ENCODE measurements at regions not wholly inside any gene's neighbourhood (a gene's known extent, or its start where the extent isn't known, plus 50 kb on each side); places are given as distances from the start of the nearest gene placed in this dataset.
"Not testable (repeated sequence)": the region's sequence is repeated elsewhere in the genome, so short reads cannot be mapped to it uniquely, and the experiment has no call there.

DNA sequence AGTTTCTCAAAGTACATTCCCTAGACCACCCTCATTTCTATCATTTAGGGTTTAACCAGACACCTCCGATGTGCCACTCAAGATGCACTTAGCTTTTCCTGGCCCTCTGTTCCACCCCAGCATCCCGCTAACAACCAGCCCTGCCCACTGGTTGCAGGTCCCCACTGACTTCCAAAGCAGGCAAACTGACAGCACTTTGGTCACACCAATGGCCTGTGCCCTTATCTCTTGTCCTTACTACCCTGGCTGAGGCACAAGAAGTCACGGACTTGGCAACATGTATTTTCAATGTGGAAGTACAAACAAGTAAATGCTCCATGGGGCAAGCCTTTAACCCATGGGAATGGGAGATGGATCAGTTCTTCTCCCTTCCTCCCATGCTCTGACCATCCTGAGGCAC, 357.1 kb downstream of the OMA1 start:
- H3K9me3 ChIP-seq (ENCODE audit: control insufficient read depth, insufficient read depth, low read depth, low read length) = no peaks in the 10 kb centered on the region
- H3K27ac ChIP-seq (ENCODE audit: insufficient read depth, low read length) = no peak overlapping the region
- H3K9ac ChIP-seq (ENCODE audit: insufficient read depth, low read length) = no peak overlapping the region
- no peaks in the 10 kb centered on the region for H3K36me3 ChIP-seq (ENCODE audit: control insufficient read depth, insufficient read depth, low read length)
- H3K4me2 ChIP-seq (ENCODE audit: extremely low read depth, insufficient read depth, low read length) = no peak overlapping the region
- H3K79me2 ChIP-seq (ENCODE audit: control insufficient read depth, insufficient read depth, low read length) = no peaks in the 10 kb centered on the region
- H3K4me1 ChIP-seq (ENCODE audit: control insufficient read depth, extremely low read depth, insufficient read depth, low read length) = no peaks in the 10 kb centered on the region
- H2AFZ ChIP-seq (ENCODE audit: low read length) = no peak overlapping the region
- H3K4me3 ChIP-seq (replicated peaks in 1 of 4; ENCODE audit: control extremely low read depth in 1 of 4, insufficient read depth in 1 of 4, low read depth in 3 of 4, low read length in 4 of 4) = no peak overlapping the region
- DNase-seq (ENCODE audit: low read depth in 2 of 2) = no peak
- TF ChIP-seq EZH2 (IDR thresholded peaks at IDR 0.05; ENCODE audit: low read length, missing control alignments) = no peak
- TF ChIP-seq, protein P1, sequence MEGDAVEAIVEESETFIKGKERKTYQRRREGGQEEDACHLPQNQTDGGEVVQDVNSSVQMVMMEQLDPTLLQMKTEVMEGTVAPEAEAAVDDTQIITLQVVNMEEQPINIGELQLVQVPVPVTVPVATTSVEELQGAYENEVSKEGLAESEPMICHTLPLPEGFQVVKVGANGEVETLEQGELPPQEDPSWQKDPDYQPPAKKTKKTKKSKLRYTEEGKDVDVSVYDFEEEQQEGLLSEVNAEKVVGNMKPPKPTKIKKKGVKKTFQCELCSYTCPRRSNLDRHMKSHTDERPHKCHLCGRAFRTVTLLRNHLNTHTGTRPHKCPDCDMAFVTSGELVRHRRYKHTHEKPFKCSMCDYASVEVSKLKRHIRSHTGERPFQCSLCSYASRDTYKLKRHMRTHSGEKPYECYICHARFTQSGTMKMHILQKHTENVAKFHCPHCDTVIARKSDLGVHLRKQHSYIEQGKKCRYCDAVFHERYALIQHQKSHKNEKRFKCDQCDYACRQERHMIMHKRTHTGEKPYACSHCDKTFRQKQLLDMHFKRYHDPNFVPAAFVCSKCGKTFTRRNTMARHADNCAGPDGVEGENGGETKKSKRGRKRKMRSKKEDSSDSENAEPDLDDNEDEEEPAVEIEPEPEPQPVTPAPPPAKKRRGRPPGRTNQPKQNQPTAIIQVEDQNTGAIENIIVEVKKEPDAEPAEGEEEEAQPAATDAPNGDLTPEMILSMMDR (conservative IDR thresholded peaks at IDR 0.05 in 1 of 2, IDR thresholded peaks at IDR 0.05 in 1 of 2; ENCODE audit: low read depth in 1 of 2, low read length in 2 of 2) = no peak
- no peaks in the 10 kb centered on the region for H3K27me3 ChIP-seq (ENCODE audit: control insufficient read depth, insufficient read depth, low read length)
- H4K20me1 ChIP-seq (ENCODE audit: control insufficient read depth, extremely low read depth, insufficient read depth, low read length) = no peaks in the 10 kb centered on the region

GRCh38 chr1:58183286-58183685, 363.2 kb downstream of the OMA1 start:
- TF ChIP-seq, protein P1 (conservative IDR thresholded peaks at IDR 0.05 in 1 of 2, IDR thresholded peaks at IDR 0.05 in 1 of 2; ENCODE audit: low read depth in 1 of 2, low read length in 2 of 2) = no peak
- TF ChIP-seq EZH2 (IDR thresholded peaks at IDR 0.05; ENCODE audit: low read length, missing control alignments) = no peak
- Histone ChIP-seq H3K4me2 (ENCODE audit: extremely low read depth, insufficient read depth, low read length) (no peak overlapping the region), H3K79me2 (ENCODE audit: control insufficient read depth, insufficient read depth, low read length) (no peaks in the 10 kb centered on the region), H3K36me3 (ENCODE audit: control insufficient read depth, insufficient read depth, low read length) (no peaks in the 10 kb centered on the region), H3K4me3 (replicated peaks in 1 of 4; ENCODE audit: control extremely low read depth in 1 of 4, insufficient read depth in 1 of 4, low read depth in 3 of 4, low read length in 4 of 4) (no peak overlapping the region), H3K27ac (ENCODE audit: insufficient read depth, low read length) (no peak overlapping the region), H3K9ac (ENCODE audit: insufficient read depth, low read length) (no peak overlapping the region), H2AFZ (ENCODE audit: low read length) (no peak overlapping the region), H3K27me3 (ENCODE audit: control insufficient read depth, insufficient read depth, low read length) (no peaks in the 10 kb centered on the region), H4K20me1 (ENCODE audit: control insufficient read depth, extremely low read depth, insufficient read depth, low read length) (no peaks in the 10 kb centered on the region), H3K9me3 (ENCODE audit: control insufficient read depth, insufficient read depth, low read depth, low read length) (no peaks in the 10 kb centered on the region), H3K4me1 (ENCODE audit: control insufficient read depth, extremely low read depth, insufficient read depth, low read length) (no peaks in the 10 kb centered on the region)
- DNase-seq (ENCODE audit: low read depth in 2 of 2) = no peak

DNA sequence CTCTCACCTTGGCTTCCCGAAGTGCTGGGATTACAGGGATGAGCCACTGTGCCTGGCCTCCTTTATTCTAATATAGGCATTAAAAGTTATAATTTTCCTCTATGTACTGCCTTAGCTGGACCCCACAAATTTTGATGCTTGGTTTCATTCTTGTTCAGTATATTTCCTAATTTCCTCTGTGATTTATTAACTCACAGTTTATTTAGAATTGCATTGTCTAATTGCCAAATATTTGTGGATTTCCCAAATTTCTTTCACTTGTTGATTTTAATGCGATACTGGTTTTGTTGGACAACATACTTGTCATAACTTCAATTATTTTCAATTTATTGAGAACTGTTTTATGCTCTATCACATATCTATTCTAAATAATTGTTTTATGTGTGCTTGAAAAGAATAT, 366.0 kb downstream of the OMA1 start:
- Histone ChIP-seq H3K36me3 (ENCODE audit: control insufficient read depth, insufficient read depth, low read length) (no peaks in the 10 kb centered on the region), H4K20me1 (ENCODE audit: control insufficient read depth, extremely low read depth, insufficient read depth, low read length) (no peaks in the 10 kb centered on the region), H3K79me2 (ENCODE audit: control insufficient read depth, insufficient read depth, low read length) (no peaks in the 10 kb centered on the region), H3K4me3 (replicated peaks in 1 of 4; ENCODE audit: control extremely low read depth in 1 of 4, insufficient read depth in 1 of 4, low read depth in 3 of 4, low read length in 4 of 4) (no peak overlapping the region), H3K4me1 (ENCODE audit: control insufficient read depth, extremely low read depth, insufficient read depth, low read length) (no peaks in the 10 kb centered on the region), H2AFZ (ENCODE audit: low read length) (no peak overlapping the region), H3K27me3 (ENCODE audit: control insufficient read depth, insufficient read depth, low read length) (no peaks in the 10 kb centered on the region), H3K9ac (ENCODE audit: insufficient read depth, low read length) (no peak overlapping the region), H3K27ac (ENCODE audit: insufficient read depth, low read length) (no peak overlapping the region), H3K4me2 (ENCODE audit: extremely low read depth, insufficient read depth, low read length) (no peak overlapping the region), H3K9me3 (ENCODE audit: control insufficient read depth, insufficient read depth, low read depth, low read length) (no peaks in the 10 kb centered on the region)
- DNase-seq (ENCODE audit: low read depth in 2 of 2) = no peak
- TF ChIP-seq, protein P1 (conservative IDR thresholded peaks at IDR 0.05 in 1 of 2, IDR thresholded peaks at IDR 0.05 in 1 of 2; ENCODE audit: low read depth in 1 of 2, low read length in 2 of 2) = no peak
- no peak for TF ChIP-seq EZH2 (IDR thresholded peaks at IDR 0.05; ENCODE audit: low read length, missing control alignments)

- not testable (repeated sequence) for H3K4me1 ChIP-seq (ENCODE audit: control insufficient read depth, extremely low read depth, insufficient read depth, low read length); H3K4me2 ChIP-seq (ENCODE audit: extremely low read depth, insufficient read depth, low read length); H4K20me1 ChIP-seq (ENCODE audit: control insufficient read depth, extremely low read depth, insufficient read depth, low read length); H3K4me3 ChIP-seq (replicated peaks in 1 of 4; ENCODE audit: control extremely low read depth in 1 of 4, insufficient read depth in 1 of 4, low read depth in 3 of 4, low read length in 4 of 4); H3K79me2 ChIP-seq (ENCODE audit: control insufficient read depth, insufficient read depth, low read length); H3K36me3 ChIP-seq (ENCODE audit: control insufficient read depth, insufficient read depth, low read length); H3K9me3 ChIP-seq (ENCODE audit: control insufficient read depth, insufficient read depth, low read depth, low read length); H3K27ac ChIP-seq (ENCODE audit: insufficient read depth, low read length); H3K9ac ChIP-seq (ENCODE audit: insufficient read depth, low read length); DNase-seq (ENCODE audit: low read depth in 2 of 2); H3K27me3 ChIP-seq (ENCODE audit: control insufficient read depth, insufficient read depth, low read length); H2AFZ ChIP-seq (ENCODE audit: low read length)
These were observed 377.4 kb downstream of the OMA1 start for GRCh38 chr1:58169160-58169559.

DNA sequence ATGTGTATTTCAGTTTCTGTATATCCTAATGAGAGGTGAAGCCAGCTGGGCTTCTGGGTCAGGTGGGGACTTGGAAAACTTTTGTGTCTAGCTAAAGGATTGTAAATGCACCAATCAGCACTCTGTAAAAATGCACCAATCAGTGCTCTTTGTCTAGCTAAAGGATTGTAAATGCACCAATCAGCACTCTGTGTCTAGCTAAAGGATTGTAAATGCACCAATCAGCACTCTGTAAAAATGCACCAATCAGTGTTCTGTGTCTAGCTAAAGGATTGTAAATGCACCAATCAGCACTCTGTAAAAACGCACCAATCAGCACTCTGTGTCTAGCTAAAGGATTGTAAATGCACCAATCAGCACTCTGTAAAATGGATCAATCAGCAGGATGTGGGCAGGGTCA, 379.4 kb downstream of the OMA1 start:
- H3K27me3 ChIP-seq (ENCODE audit: control insufficient read depth, insufficient read depth, low read length); H3K9ac ChIP-seq (ENCODE audit: insufficient read depth, low read length); H3K4me1 ChIP-seq (ENCODE audit: control insufficient read depth, extremely low read depth, insufficient read depth, low read length); DNase-seq (ENCODE audit: low read depth in 2 of 2); H2AFZ ChIP-seq (ENCODE audit: low read length); H3K9me3 ChIP-seq (ENCODE audit: control insufficient read depth, insufficient read depth, low read depth, low read length); H3K4me3 ChIP-seq (replicated peaks in 1 of 4; ENCODE audit: control extremely low read depth in 1 of 4, insufficient read depth in 1 of 4, low read depth in 3 of 4, low read length in 4 of 4); H4K20me1 ChIP-seq (ENCODE audit: control insufficient read depth, extremely low read depth, insufficient read depth, low read length); H3K27ac ChIP-seq (ENCODE audit: insufficient read depth, low read length); H3K36me3 ChIP-seq (ENCODE audit: control insufficient read depth, insufficient read depth, low read length); H3K79me2 ChIP-seq (ENCODE audit: control insufficient read depth, insufficient read depth, low read length); H3K4me2 ChIP-seq (ENCODE audit: extremely low read depth, insufficient read depth, low read length): not testable (repeated sequence)
